Pancreas (tissue), 10 donors: ENCODE measurements at regions not wholly inside any gene's neighbourhood (a gene's known extent, or its start where the extent isn't known, plus 50 kb on each side); places are given as distances from the start of the nearest gene placed in this dataset.
A peak's percentile ranks its signal among the peaks of the same experiment; 100 is the strongest.

Experiments
- ATAC-seq, 4 donors: fragments of 200-7000 bp; cut with Tn5 transposase; one replicate each; pipeline versions ENCODE4 v1.8.0 to v1.9.1; 2020; ENCODE audit warnings: mild to moderate bottlenecking in 4 of 4, moderate library complexity in 4 of 4
- DNase-seq, 6 donors: peaks; one replicate each; pipeline ENCODE4 v3.0.0-alpha.2; 2020
- FAIRE-seq: peaks from 2 replicates; lab custom pipeline; 2012; peaks lifted over from hg19 to GRCh38; lab: Jason Lieb, UNC
- H3K27ac ChIP-seq, 4 donors: fragments of 200-600 bp; sonication (generic); 1 replicate in 3 of 4; 2 replicates in 1 of 4; pipeline versions ENCODE4 v1.5.0 to v1.8.0; 2020
- H3K27me3 ChIP-seq, 4 donors: fragments of 200-600 bp; one replicate each; pipeline ENCODE4 v1.8.0; 2021
- H3K36me3 ChIP-seq, 3 donors: fragments of 200-600 bp; sonication (generic) in 1 of 3; one replicate each; pipeline versions ENCODE4 v1.5.0 to v1.8.0; 2020 to 2021
- H3K4me1 ChIP-seq, 3 donors: fragments of 200-600 bp; one replicate each; pipeline ENCODE4 v1.8.0; 2021
- H3K4me3 ChIP-seq, 4 donors: fragments of 200-600 bp; sonication (generic) in 2 of 4; one replicate each; pipeline versions ENCODE4 v1.5.0 to v1.8.0; 2020 to 2021
- H3K9me3 ChIP-seq, 4 donors: fragments of 200-600 bp; one replicate each; pipeline ENCODE4 v1.8.0; 2021
- CTCF ChIP-seq, 4 donors: fragments of 200-600 bp; sonication (generic) in 3 of 4; IDR thresholded peaks; one replicate each; pipeline versions ENCODE4 v1.5.0 to v1.8.0; 2021; ENCODE audit warnings: antibody characterized with exemption in 4 of 4
- WGBS, 2 donors: extraction: QIAGEN DNeasy Blood & Tissue Kit; methylation state at CpG; one replicate each; pipeline ENCODE4 v1.1.7; 2013; 5-methylcytosine and 5-hydroxymethylcytosine counted together
- intact Hi-C, 3 donors: fragments of 100-400 bp; cut with DNase I; formaldehyde crosslinking; loops; one replicate each; pipeline versions ENCODE4 v1.11.1 to v1.14.2; 2022
- donor health status: healthy with polysubstance abuse.
- donor health status: DM: no; HTN: no; CAD: no; lungs with moderate emphysema.
- donor health status: DM: no; HTN: no; CAD: no.
- donor health status: control.
- donor health status: control.
- donor health status: Bipolar disorder and iron deficiency.
- donor health status: DM: yes; HTN: yes; CAD: no.
- donor health status: DM: no; HTN: no; CAD: no.
- donor health status: DM: no; HTN: no; CAD: no.
- donor health status: DM: yes; HTN: yes; CAD: no.

GRCh38 chr4:82217986-82218715 lies 155.6 kb downstream of the HNRNPD start:
- Histone ChIP-seq H3K36me3 (no peaks in the 10 kb centered on the region), H3K4me1 (no peaks in the 10 kb centered on the region), H3K9me3 (no peaks in the 10 kb centered on the region), H3K4me3 (no peak overlapping the region), H3K27me3 (no peaks in the 10 kb centered on the region), H3K27ac (no peak overlapping the region)
- intact Hi-C loops: no loop called here
- 59 to 61% methylated on average over 3 of the region's 3 CpGs for WGBS, 2 donors
- DNase-seq (no peak), FAIRE-seq (no peak), ATAC-seq (no peak)
- peak in 1 of 4 donors; percentile 14 for TF ChIP-seq CTCF (IDR thresholded peaks at IDR 0.05)

- Histone ChIP-seq H3K9me3 (no peaks in the 10 kb centered on the region), H3K36me3 (no peaks in the 10 kb centered on the region), H3K4me3 (no peak overlapping the region), H3K27me3 (no peaks in the 10 kb centered on the region), H3K27ac (no peak overlapping the region), H3K4me1 (no peaks in the 10 kb centered on the region)
- TF ChIP-seq CTCF (IDR thresholded peaks at IDR 0.05): no peak
- WGBS, 2 donors: 74 to 87% methylated on average over 2 of the region's 2 CpGs
- no peak for DNase-seq
- no peak for ATAC-seq
- no peak for FAIRE-seq
- intact Hi-C loops: no loop called here
These were observed 157.6 kb downstream of the HNRNPD start for GRCh38 chr4:82216219-82216618.

GRCh38 chr4:82215800-82216199 lies 158.0 kb downstream of the HNRNPD start:
- no peak for ATAC-seq
- H3K27me3 ChIP-seq: no peaks in the 10 kb centered on the region
- no peaks in the 10 kb centered on the region for H3K4me1 ChIP-seq
- H3K9me3 ChIP-seq: no peaks in the 10 kb centered on the region
- H3K27ac ChIP-seq: no peak overlapping the region
- no peak for DNase-seq
- no peak for TF ChIP-seq CTCF (IDR thresholded peaks at IDR 0.05)
- FAIRE-seq: no peak
- no peaks in the 10 kb centered on the region for H3K36me3 ChIP-seq
- intact Hi-C loops: no loop called here
- H3K4me3 ChIP-seq: no peak overlapping the region

GRCh38 chr4:82215039-82215438 lies 158.8 kb downstream of the HNRNPD start:
- FAIRE-seq (no peak), ATAC-seq (no peak), DNase-seq (no peak)
- H3K9me3 ChIP-seq: no peaks in the 10 kb centered on the region
- H3K36me3 ChIP-seq: no peaks in the 10 kb centered on the region
- no peak overlapping the region for H3K4me3 ChIP-seq
- H3K27ac ChIP-seq: no peak overlapping the region
- intact Hi-C loops: no loop called here
- H3K4me1 ChIP-seq: no peaks in the 10 kb centered on the region
- no peak for TF ChIP-seq CTCF (IDR thresholded peaks at IDR 0.05)
- WGBS, 2 donors: 89 to 97% methylated on average over 1 of the region's 1 CpG
- H3K27me3 ChIP-seq: no peaks in the 10 kb centered on the region
